GM06990 (cell line): ENCODE measurements at regions not wholly inside any gene's neighbourhood (a gene's known extent, or its start where the extent isn't known, plus 50 kb on each side); places are given as distances from the start of the nearest gene placed in this dataset.

Experiments
- DNase-seq: peaks from one replicate; pipeline ENCODE4 v3.0.0-alpha.2; 2011; ENCODE audit not compliant: insufficient read length; ENCODE audit errors: extremely low read depth
- H3K27me3 ChIP-seq: replicated peaks from 2 replicates; pipeline ENCODE4 v1.6.0; 2011; ENCODE audit warnings: low read length; ENCODE audit not compliant: control insufficient read depth, insufficient read depth
- H3K36me3 ChIP-seq: 2 replicates; pipeline ENCODE4 v1.5.1; 2011; ENCODE audit warnings: low read length; ENCODE audit not compliant: control insufficient read depth, insufficient read depth
- H3K4me3 ChIP-seq: replicated peaks from 2 replicates; pipeline ENCODE4 v1.5.1; 2011; ENCODE audit warnings: low read depth, mild to moderate bottlenecking, control low read depth, low read length
- CTCF ChIP-seq: IDR thresholded peaks from 2 replicates; pipeline ENCODE4 v1.5.1; 2011; ENCODE audit warnings: low read length, control low read depth, mild to moderate bottlenecking, inconsistent platforms; ENCODE audit not compliant: insufficient read depth, poor library complexity, severe bottlenecking

GRCh38 chr2:144935191-144935590 is 415.3 kb upstream of the ZEB2 start:
- Histone ChIP-seq H3K36me3 (no peaks in the 10 kb centered on the region), H3K27me3 (no peaks in the 10 kb centered on the region), H3K4me3 (no peak overlapping the region)
- DNase-seq = no peak
- TF ChIP-seq CTCF = no peak

- no peaks in the 10 kb centered on the region for H3K27me3 ChIP-seq
- no peak for DNase-seq
- TF ChIP-seq CTCF = no peak
- no peaks in the 10 kb centered on the region for H3K36me3 ChIP-seq
- no peak overlapping the region for H3K4me3 ChIP-seq
These were observed 412.0 kb upstream of the ZEB2 start for GRCh38 chr2:144931960-144932359.

- no peak for TF ChIP-seq CTCF
- DNase-seq = no peak
- Histone ChIP-seq H3K4me3 (no peak overlapping the region), H3K27me3 (no peaks in the 10 kb centered on the region), H3K36me3 (no peaks in the 10 kb centered on the region)
These were observed 411.6 kb upstream of the ZEB2 start for GRCh38 chr2:144931480-144931879.

- TF ChIP-seq CTCF = no peak
These were observed 407.5 kb upstream of the ZEB2 start for GRCh38 chr2:144927429-144927828.

GRCh38 chr2:144925886-144926285 is 406.0 kb upstream of the ZEB2 start:
- no peak for TF ChIP-seq CTCF
- H3K36me3 ChIP-seq = no peaks in the 10 kb centered on the region
- DNase-seq = no peak
- no peaks in the 10 kb centered on the region for H3K27me3 ChIP-seq
- H3K4me3 ChIP-seq = no peak overlapping the region

More at GRCh38 chr2:144927429-144927828, 407.5 kb upstream of the ZEB2 start:
- Histone ChIP-seq H3K36me3 (no peaks in the 10 kb centered on the region), H3K4me3 (no peak overlapping the region), H3K27me3 (no peaks in the 10 kb centered on the region)
- DNase-seq = no peak

- DNase-seq = no peak
- H3K36me3 ChIP-seq = no peaks in the 10 kb centered on the region
- no peak for TF ChIP-seq CTCF
- no peak overlapping the region for H3K4me3 ChIP-seq
- no peaks in the 10 kb centered on the region for H3K27me3 ChIP-seq
These were observed 404.9 kb upstream of the ZEB2 start for GRCh38 chr2:144924827-144925226.
